H9 (cell line): ENCODE measurements at regions not wholly inside any gene's neighbourhood (a gene's known extent, or its start where the extent isn't known, plus 50 kb on each side); places are given as distances from the start of the nearest gene placed in this dataset.

Experiments
- DNase-seq: peaks from one replicate; pipeline ENCODE4 v3.0.0-alpha.2; 2017
- H2AFZ ChIP-seq: one replicate; pipeline ENCODE4 v1.6.1; 2013; ENCODE audit warnings: mild to moderate bottlenecking, low read length, control low read depth, moderate library complexity
- H2AK5ac ChIP-seq: 2 replicates; pipeline ENCODE4 v1.6.1; 2013; ENCODE audit warnings: low read length, control low read depth, mixed read lengths; ENCODE audit not compliant: insufficient read length
- H2BK120ac ChIP-seq: one replicate; pipeline ENCODE4 v1.6.1; 2013; ENCODE audit warnings: low read depth, mild to moderate bottlenecking, low read length, control low read depth, inconsistent platforms; ENCODE audit not compliant: poor library complexity, severe bottlenecking
- H2BK12ac ChIP-seq: 2 replicates; pipeline ENCODE4 v1.6.1; 2013; ENCODE audit warnings: low read length, control low read depth, mixed read lengths, low read depth; ENCODE audit not compliant: insufficient read length
- H2BK15ac ChIP-seq: 2 replicates; pipeline ENCODE4 v1.6.1; 2013; ENCODE audit warnings: low read depth, low read length, control low read depth
- H2BK20ac ChIP-seq: one replicate; pipeline ENCODE4 v1.6.1; 2013; ENCODE audit warnings: low read depth, mild to moderate bottlenecking, low read length, control low read depth, inconsistent platforms; ENCODE audit not compliant: poor library complexity, severe bottlenecking
- H2BK5ac ChIP-seq: 2 replicates; pipeline ENCODE4 v1.6.1; 2013; ENCODE audit warnings: low read length, control low read depth, mixed read lengths; ENCODE audit not compliant: insufficient read length
- H3K14ac ChIP-seq: 2 replicates; pipeline ENCODE4 v1.6.1; 2013; ENCODE audit warnings: low read length, control low read depth; ENCODE audit not compliant: insufficient read depth
- H3K18ac ChIP-seq: 2 replicates; pipeline ENCODE4 v1.6.1; 2013; ENCODE audit warnings: low read depth, mild to moderate bottlenecking, mixed read lengths, low read length, control low read depth; ENCODE audit not compliant: insufficient read length
- H3K23ac ChIP-seq: 2 replicates; pipeline ENCODE4 v1.6.1; 2013; ENCODE audit warnings: low read length, control low read depth, mixed read lengths, low read depth; ENCODE audit not compliant: insufficient read length
- H3K23me2 ChIP-seq: 2 replicates; pipeline ENCODE4 v1.6.1; 2013; ENCODE audit warnings: low read depth, mild to moderate bottlenecking, mixed read lengths, low read length, control low read depth; ENCODE audit not compliant: insufficient read length, poor library complexity, severe bottlenecking
- H3K27ac ChIP-seq: 2 replicates; pipeline ENCODE4 v1.5.1; 2013; ENCODE audit warnings: low read length, control low read depth, mixed read lengths, low read depth; ENCODE audit not compliant: insufficient read length
- H3K27me3 ChIP-seq: 2 replicates; pipeline ENCODE4 v1.6.1; 2013; ENCODE audit warnings: low read length, control low read depth, inconsistent platforms; ENCODE audit not compliant: insufficient read depth
- H3K4ac ChIP-seq: 2 replicates; pipeline ENCODE4 v1.6.1; 2013; ENCODE audit warnings: low read depth, mild to moderate bottlenecking, control low read depth, inconsistent platforms, low read length, moderate library complexity
- H3K4me1 ChIP-seq: 2 replicates; pipeline ENCODE4 v1.6.1; 2013; ENCODE audit warnings: low read length, control low read depth, inconsistent platforms; ENCODE audit not compliant: insufficient read depth
- H3K4me2 ChIP-seq: 2 replicates; pipeline ENCODE4 v1.6.1; 2013; ENCODE audit warnings: low read length, control low read depth, mixed read lengths; ENCODE audit not compliant: insufficient read length, insufficient read depth
- H3K56ac ChIP-seq: 2 replicates; pipeline ENCODE4 v1.6.1; 2013; ENCODE audit warnings: low read depth, mild to moderate bottlenecking, mixed read lengths, low read length, control low read depth; ENCODE audit not compliant: insufficient read length
- H3K79me1 ChIP-seq: 2 replicates; pipeline ENCODE4 v1.6.1; 2013; ENCODE audit warnings: low read depth, mild to moderate bottlenecking, moderate library complexity, low read length, control low read depth, inconsistent platforms; ENCODE audit not compliant: insufficient read depth, poor library complexity, severe bottlenecking
- H3K79me2 ChIP-seq: 2 replicates; pipeline ENCODE4 v1.6.1; 2013; ENCODE audit warnings: low read length, control low read depth, inconsistent platforms; ENCODE audit not compliant: insufficient read depth
- H3K9ac ChIP-seq: 2 replicates; pipeline ENCODE4 v1.6.1; 2013; ENCODE audit warnings: low read length, control low read depth, mixed read lengths; ENCODE audit not compliant: insufficient read length; ENCODE audit errors: extremely low read depth
- H3K9me3 ChIP-seq: one replicate; pipeline ENCODE4 v1.6.1; 2013; ENCODE audit warnings: low read depth, low read length, inconsistent platforms; ENCODE audit not compliant: control insufficient read depth
- H3T11ph ChIP-seq: one replicate; pipeline ENCODE4 v1.6.1; 2013; ENCODE audit warnings: mild to moderate bottlenecking, low read length, control low read depth, inconsistent platforms
- H4K20me1 ChIP-seq: one replicate; pipeline ENCODE4 v1.6.1; 2013; ENCODE audit not compliant: control insufficient read depth, insufficient read length, insufficient read depth
- H4K5ac ChIP-seq: 2 replicates; pipeline ENCODE4 v1.6.1; 2013; ENCODE audit warnings: low read depth, mild to moderate bottlenecking, mixed read lengths, low read length, control low read depth; ENCODE audit not compliant: insufficient read length
- H4K8ac ChIP-seq: replicated peaks from 2 replicates; pipeline ENCODE4 v1.6.1; 2013; ENCODE audit warnings: low read length, control low read depth, mixed read lengths, low read depth; ENCODE audit not compliant: insufficient read length
- H4K91ac ChIP-seq: 2 replicates; pipeline ENCODE4 v1.6.1; 2013; ENCODE audit warnings: low read depth, mild to moderate bottlenecking, moderate library complexity, mixed read lengths, low read length, control low read depth; ENCODE audit not compliant: insufficient read length
- H3K27ac Mint-ChIP-seq, 3 experiments: 2 replicates in 2 of 3; 3 replicates in 1 of 3; pipeline ENCODE4 v1.8.0; 2020 to 2021; ENCODE audit warnings: mixed read lengths in 3 of 3, mild to moderate bottlenecking in 1 of 3, moderate library complexity in 1 of 3
- H3K27me3 Mint-ChIP-seq: 2 replicates; pipeline ENCODE4 v1.8.0; 2021; ENCODE audit warnings: low read depth, mild to moderate bottlenecking, moderate library complexity, mixed read lengths
- H3K36me3 Mint-ChIP-seq, 3 experiments: 2 replicates in 2 of 3; 3 replicates in 1 of 3; pipeline ENCODE4 v1.8.0; 2020 to 2021; ENCODE audit warnings: low read depth in 3 of 3, mixed read lengths in 3 of 3; ENCODE audit not compliant: insufficient read depth in 1 of 3
- H3K4me1 Mint-ChIP-seq, 2 experiments: 2 replicates each; pipeline ENCODE4 v1.8.0; 2020; ENCODE audit warnings: mixed read lengths in 2 of 2
- H3K4me3 Mint-ChIP-seq, 2 experiments: 2 replicates in 1 of 2; 3 replicates in 1 of 2; pipeline ENCODE4 v1.8.0; 2020 to 2021; ENCODE audit warnings: mild to moderate bottlenecking in 2 of 2, mixed read lengths in 2 of 2, moderate library complexity in 1 of 2
- H3K9me3 Mint-ChIP-seq, 2 experiments: 2 replicates in 1 of 2; 3 replicates in 1 of 2; pipeline ENCODE4 v1.8.0; 2020; ENCODE audit warnings: mild to moderate bottlenecking in 2 of 2, mixed read lengths in 2 of 2, moderate library complexity in 1 of 2
- WGBS: extraction: QIAGEN DNeasy Blood & Tissue Kit; methylation state at CpG from one replicate; pipeline ENCODE4 v1.1.7; 2013; ENCODE audit warnings: missing lambda C conversion rate, low lambda C conversion rate, mixed read lengths; ENCODE audit not compliant: insufficient read length; ENCODE audit errors: extremely low coverage; 5-methylcytosine and 5-hydroxymethylcytosine counted together
- TF ChIP-seq, protein P1 (sequence below): fragments of 200-600 bp; sonication (generic); conservative IDR thresholded peaks from 3 replicates; pipeline ENCODE4 v1.8.0; 2021; ENCODE audit warnings: antibody characterized with exemption, mild to moderate bottlenecking

DNA sequence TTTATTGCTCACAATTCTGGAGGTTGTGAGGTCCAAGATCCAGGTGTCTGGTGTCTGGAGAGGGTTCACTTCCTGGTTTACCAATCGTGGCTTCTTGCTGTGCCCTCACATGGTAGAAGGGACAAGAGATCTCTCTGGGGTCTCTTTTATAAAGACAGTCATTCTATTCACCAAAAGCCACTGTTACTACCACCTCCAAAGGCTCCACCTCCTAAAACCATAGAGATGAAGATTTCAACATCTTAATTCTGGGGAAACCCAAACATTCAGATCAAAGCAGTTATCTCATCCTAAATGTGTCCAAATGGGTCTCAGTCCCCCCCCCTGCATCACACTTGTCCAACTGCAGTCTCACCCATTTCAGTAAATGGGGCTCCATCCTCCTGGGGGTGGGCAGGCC is 132.9 kb upstream of the XYLT1 start:
- H2AFZ ChIP-seq, result no peak overlapping the region
- no peaks in the 10 kb centered on the region for H3K9me3 ChIP-seq
- no peak overlapping the region for H3K4ac ChIP-seq
- no peak overlapping the region for H3T11ph ChIP-seq
- no peaks in the 10 kb centered on the region for H3K79me2 ChIP-seq
- H3K23ac ChIP-seq, result no peak overlapping the region
- Mint-ChIP-seq H3K27ac (no peak overlapping the region), H3K36me3 (peaks cover 0 to 8% (median 0%) of the 10 kb centered on the region in 3 experiments; a peak in 1 of 7 replicates), H3K9me3 (peaks cover 4 to 5% of the 10 kb centered on the region in 2 experiments; a peak in 3 of 5 replicates), H3K4me3 (no peak overlapping the region), H3K4me1 (peaks cover 9 to 10% of the 10 kb centered on the region in 2 experiments), H3K27me3 (no peaks in the 10 kb centered on the region)
- H2BK20ac ChIP-seq, result no peak overlapping the region
- no peak overlapping the region for H3K27ac ChIP-seq
- no peaks in the 10 kb centered on the region for H3K23me2 ChIP-seq
- H4K8ac ChIP-seq, result no peak overlapping the region
- H2BK15ac ChIP-seq, result no peak overlapping the region
- no peak overlapping the region for H3K4me2 ChIP-seq
- DNase-seq, result no peak
- no peak overlapping the region for H3K56ac ChIP-seq
- TF ChIP-seq, protein P1, sequence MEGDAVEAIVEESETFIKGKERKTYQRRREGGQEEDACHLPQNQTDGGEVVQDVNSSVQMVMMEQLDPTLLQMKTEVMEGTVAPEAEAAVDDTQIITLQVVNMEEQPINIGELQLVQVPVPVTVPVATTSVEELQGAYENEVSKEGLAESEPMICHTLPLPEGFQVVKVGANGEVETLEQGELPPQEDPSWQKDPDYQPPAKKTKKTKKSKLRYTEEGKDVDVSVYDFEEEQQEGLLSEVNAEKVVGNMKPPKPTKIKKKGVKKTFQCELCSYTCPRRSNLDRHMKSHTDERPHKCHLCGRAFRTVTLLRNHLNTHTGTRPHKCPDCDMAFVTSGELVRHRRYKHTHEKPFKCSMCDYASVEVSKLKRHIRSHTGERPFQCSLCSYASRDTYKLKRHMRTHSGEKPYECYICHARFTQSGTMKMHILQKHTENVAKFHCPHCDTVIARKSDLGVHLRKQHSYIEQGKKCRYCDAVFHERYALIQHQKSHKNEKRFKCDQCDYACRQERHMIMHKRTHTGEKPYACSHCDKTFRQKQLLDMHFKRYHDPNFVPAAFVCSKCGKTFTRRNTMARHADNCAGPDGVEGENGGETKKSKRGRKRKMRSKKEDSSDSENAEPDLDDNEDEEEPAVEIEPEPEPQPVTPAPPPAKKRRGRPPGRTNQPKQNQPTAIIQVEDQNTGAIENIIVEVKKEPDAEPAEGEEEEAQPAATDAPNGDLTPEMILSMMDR, result no peak
- no peak overlapping the region for H2BK120ac ChIP-seq
- no peak overlapping the region for H3K14ac ChIP-seq
- H2AK5ac ChIP-seq, result no peak overlapping the region
- H2BK5ac ChIP-seq, result no peak overlapping the region
- no peaks in the 10 kb centered on the region for H3K4me1 ChIP-seq
- no peaks in the 10 kb centered on the region for H3K27me3 ChIP-seq
- no peak overlapping the region for H4K5ac ChIP-seq
- H3K18ac ChIP-seq, result no peak overlapping the region
- no peak overlapping the region for H4K91ac ChIP-seq
- H3K9ac ChIP-seq, result no peak overlapping the region
- H3K79me1 ChIP-seq, result no peaks in the 10 kb centered on the region
- H4K20me1 ChIP-seq, result no peaks in the 10 kb centered on the region
- WGBS, result no CpG with 5 or more reads among the region's 1 CpG
- no peak overlapping the region for H2BK12ac ChIP-seq
